Nephron (organoid): ENCODE measurements at regions not wholly inside any gene's neighbourhood (a gene's known extent, or its start where the extent isn't known, plus 50 kb on each side); places are given as distances from the start of the nearest gene placed in this dataset.
A peak's percentile ranks its signal among the peaks of the same experiment; 100 is the strongest.
"Not testable (repeated sequence)": the region's sequence is repeated elsewhere in the genome, so short reads cannot be mapped to it uniquely, and the experiment has no call there.

Experiments
- H3K27ac Mint-ChIP-seq, 3 experiments: 2 replicates each; pipeline ENCODE4 v1.8.0; 2020; ENCODE audit warnings: mixed read lengths in 3 of 3, mild to moderate bottlenecking in 2 of 3, moderate library complexity in 1 of 3
- H3K27me3 Mint-ChIP-seq: 2 replicates; pipeline ENCODE4 v1.8.0; 2021; ENCODE audit warnings: low read depth, mild to moderate bottlenecking, moderate library complexity, mixed read lengths
- H3K36me3 Mint-ChIP-seq: 2 replicates; pipeline ENCODE4 v1.8.0; 2020; ENCODE audit warnings: low read depth, mixed read lengths
- H3K4me1 Mint-ChIP-seq: 2 replicates; pipeline ENCODE4 v1.8.0; 2020; ENCODE audit warnings: mixed read lengths
- H3K4me3 Mint-ChIP-seq, 3 experiments: 2 replicates each; pipeline ENCODE4 v1.8.0; 2020; ENCODE audit warnings: mild to moderate bottlenecking in 3 of 3, mixed read lengths in 3 of 3, moderate library complexity in 2 of 3
- H3K9me3 Mint-ChIP-seq: 2 replicates; pipeline ENCODE4 v1.8.0; 2020; ENCODE audit warnings: mixed read lengths
- TF ChIP-seq, protein P1 (sequence below), 3 experiments: fragments of 200-600 bp; sonication (generic); IDR thresholded peaks; one replicate each; pipeline ENCODE4 v1.5.0; 2021; ENCODE audit warnings: antibody characterized with exemption in 3 of 3; ENCODE audit not compliant: unreplicated experiment in 3 of 3

DNA sequence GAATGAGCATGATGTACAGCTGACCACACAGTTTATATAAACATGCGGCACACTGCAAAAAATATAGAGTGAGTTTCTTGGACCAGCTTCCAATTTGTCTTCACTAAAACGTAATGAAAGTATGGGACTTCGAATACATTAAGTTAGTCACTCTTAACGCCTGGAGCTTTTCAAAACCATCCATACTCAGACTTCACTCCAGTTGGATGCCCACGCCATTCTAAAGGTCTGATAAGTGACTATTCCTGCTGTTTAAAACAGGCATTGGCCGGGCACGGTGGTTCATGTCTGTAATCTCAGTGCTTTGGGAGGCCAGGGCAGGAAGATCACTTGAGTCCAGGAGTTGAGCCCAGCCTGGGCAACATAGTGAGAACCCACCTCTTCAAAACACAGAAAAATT is 84.6 kb downstream of the MYL12B start:
- H3K27ac Mint-ChIP-seq = peak overlapping the region; percentile 13 to 89 (median 89)
- H3K9me3 Mint-ChIP-seq = no peaks in the 10 kb centered on the region
- TF ChIP-seq, protein P1, sequence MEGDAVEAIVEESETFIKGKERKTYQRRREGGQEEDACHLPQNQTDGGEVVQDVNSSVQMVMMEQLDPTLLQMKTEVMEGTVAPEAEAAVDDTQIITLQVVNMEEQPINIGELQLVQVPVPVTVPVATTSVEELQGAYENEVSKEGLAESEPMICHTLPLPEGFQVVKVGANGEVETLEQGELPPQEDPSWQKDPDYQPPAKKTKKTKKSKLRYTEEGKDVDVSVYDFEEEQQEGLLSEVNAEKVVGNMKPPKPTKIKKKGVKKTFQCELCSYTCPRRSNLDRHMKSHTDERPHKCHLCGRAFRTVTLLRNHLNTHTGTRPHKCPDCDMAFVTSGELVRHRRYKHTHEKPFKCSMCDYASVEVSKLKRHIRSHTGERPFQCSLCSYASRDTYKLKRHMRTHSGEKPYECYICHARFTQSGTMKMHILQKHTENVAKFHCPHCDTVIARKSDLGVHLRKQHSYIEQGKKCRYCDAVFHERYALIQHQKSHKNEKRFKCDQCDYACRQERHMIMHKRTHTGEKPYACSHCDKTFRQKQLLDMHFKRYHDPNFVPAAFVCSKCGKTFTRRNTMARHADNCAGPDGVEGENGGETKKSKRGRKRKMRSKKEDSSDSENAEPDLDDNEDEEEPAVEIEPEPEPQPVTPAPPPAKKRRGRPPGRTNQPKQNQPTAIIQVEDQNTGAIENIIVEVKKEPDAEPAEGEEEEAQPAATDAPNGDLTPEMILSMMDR (IDR thresholded peaks at IDR 0.05; ENCODE audit: unreplicated experiment in 3 of 3) = no peak
- peaks cover 6% of the 10 kb centered on the region for H3K36me3 Mint-ChIP-seq
- H3K4me1 Mint-ChIP-seq = peaks cover 19% of the 10 kb centered on the region
- no peak overlapping the region for H3K4me3 Mint-ChIP-seq
- H3K27me3 Mint-ChIP-seq = peaks cover 7% of the 10 kb centered on the region

DNA sequence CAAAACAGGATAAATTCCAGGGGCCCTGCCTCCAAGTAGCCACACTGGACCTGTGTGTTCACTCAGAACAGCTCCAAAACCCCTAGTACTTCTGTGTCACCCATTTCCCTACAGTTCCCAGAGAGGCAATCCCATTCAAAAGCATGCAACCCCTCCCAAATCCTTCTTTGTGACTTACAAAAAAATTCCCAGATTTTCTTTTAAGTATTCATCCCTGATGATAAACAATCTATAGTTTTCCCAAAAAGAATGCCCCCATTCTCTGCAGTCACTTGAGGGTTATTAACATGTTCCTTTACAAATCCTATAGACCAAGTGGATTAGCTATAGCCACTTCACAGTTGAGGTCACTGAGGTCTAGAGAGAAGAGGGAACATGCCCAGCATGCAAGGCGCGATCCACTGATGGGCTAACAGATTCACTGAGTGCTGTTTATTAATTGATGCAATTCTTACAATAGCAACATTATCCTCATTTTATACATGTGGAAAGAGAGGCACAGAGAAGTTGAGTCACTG is 85.4 kb downstream of the MYL12B start:
- Mint-ChIP-seq H3K36me3 (peaks cover 4% of the 10 kb centered on the region), H3K27ac (no peak overlapping the region), H3K4me3 (no peak overlapping the region), H3K9me3 (no peaks in the 10 kb centered on the region), H3K4me1 (peaks cover 19% of the 10 kb centered on the region), H3K27me3 (peaks cover 7% of the 10 kb centered on the region)
- TF ChIP-seq, protein P1 (IDR thresholded peaks at IDR 0.05; ENCODE audit: unreplicated experiment in 3 of 3) = no peak

DNA sequence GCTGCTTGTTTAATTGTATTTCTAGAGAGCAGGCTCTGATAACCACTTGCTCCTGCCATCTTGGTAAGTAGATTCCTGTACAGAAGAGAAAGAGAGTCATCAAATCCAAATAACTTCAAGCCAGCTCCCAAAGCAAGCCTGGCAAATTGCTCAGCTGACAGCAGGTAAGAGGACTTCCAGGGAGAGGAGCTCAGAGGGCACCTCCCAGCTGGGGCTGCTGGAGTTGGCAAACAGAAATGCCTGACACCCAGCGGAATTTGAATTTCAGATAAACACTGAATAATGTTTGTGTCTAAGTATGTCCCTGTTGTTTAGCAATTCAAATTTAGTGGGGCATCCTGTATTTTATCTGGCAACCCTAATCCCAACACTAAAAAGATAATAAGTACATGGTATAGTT is 86.2 kb downstream of the MYL12B start:
- Mint-ChIP-seq H3K9me3 (no peaks in the 10 kb centered on the region), H3K4me3 (no peak overlapping the region), H3K27ac (no peak overlapping the region), H3K36me3 (no peaks in the 10 kb centered on the region), H3K27me3 (peaks cover 7% of the 10 kb centered on the region), H3K4me1 (peaks cover 19% of the 10 kb centered on the region)
- TF ChIP-seq, protein P1 (IDR thresholded peaks at IDR 0.05; ENCODE audit: unreplicated experiment in 3 of 3) = no peak

DNA sequence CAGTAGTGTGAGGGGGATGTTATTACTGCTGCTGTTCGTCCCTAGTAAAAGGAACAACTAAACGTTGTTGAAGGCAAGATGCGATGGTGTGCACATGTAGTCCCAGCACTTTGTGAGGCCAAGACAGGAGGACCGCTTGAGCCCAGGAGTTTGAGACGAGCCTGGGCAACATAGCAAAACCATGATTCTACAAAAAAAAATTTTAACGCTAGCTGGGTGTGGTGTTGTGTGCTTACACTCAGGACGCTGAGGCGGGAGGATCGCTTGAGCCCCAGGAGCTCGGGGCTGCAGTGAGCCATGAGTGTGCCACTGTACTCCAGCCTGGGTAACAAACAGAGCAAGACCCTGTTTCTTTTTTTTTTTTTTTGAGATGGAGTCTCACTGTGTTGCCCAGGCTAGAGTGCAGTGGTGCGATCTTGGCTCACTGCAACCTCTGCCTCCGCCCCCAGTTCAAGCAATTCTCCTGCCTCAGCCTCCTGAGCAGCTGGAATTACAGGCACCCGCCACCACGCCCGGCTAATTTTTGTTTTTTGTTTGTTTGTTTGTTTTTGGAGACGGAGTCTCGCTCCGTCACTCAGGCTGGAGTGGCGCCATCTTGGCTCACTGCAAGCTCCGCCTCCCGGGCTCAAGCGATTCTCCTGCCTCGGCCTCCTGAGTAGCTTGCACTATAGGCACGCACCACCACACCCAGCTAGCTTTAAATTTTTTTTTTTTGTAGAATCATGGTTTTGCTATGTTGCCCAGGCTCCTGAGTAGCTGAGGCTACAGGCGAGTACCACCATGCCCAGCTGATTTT is 87.3 kb downstream of the MYL12B start:
- not testable (repeated sequence) for H3K27ac Mint-ChIP-seq, H3K27me3 Mint-ChIP-seq, H3K4me3 Mint-ChIP-seq, H3K36me3 Mint-ChIP-seq, H3K9me3 Mint-ChIP-seq
- H3K4me1 Mint-ChIP-seq = peaks cover 14% of the 10 kb centered on the region

DNA sequence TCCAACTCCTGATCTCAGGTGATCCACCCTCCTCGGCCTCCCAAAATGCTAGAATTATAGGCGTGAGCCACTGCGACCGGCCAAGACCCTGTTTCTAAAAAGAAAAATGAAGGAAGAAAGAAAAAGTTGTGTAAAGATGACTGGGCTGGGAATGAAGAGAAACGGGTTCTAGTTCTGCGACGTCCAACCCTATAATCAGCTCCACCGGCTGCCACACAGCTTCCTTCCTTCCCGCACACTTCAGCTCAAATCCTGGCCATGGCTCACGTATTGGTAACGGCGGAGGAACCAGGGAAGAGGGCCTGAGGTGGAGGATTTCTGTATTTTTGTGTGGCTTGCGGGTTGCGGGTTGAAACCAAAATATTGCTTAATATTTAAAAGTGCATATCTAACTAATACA is 88.1 kb downstream of the MYL12B start:
- H3K27ac Mint-ChIP-seq = no peak overlapping the region
- peaks cover 2% of the 10 kb centered on the region for H3K9me3 Mint-ChIP-seq
- no peak overlapping the region for H3K4me3 Mint-ChIP-seq
- TF ChIP-seq, protein P1 (IDR thresholded peaks at IDR 0.05; ENCODE audit: unreplicated experiment in 3 of 3) = no peak
- no peaks in the 10 kb centered on the region for H3K36me3 Mint-ChIP-seq
- H3K27me3 Mint-ChIP-seq = peaks cover 7% of the 10 kb centered on the region
- peaks cover 12% of the 10 kb centered on the region for H3K4me1 Mint-ChIP-seq

DNA sequence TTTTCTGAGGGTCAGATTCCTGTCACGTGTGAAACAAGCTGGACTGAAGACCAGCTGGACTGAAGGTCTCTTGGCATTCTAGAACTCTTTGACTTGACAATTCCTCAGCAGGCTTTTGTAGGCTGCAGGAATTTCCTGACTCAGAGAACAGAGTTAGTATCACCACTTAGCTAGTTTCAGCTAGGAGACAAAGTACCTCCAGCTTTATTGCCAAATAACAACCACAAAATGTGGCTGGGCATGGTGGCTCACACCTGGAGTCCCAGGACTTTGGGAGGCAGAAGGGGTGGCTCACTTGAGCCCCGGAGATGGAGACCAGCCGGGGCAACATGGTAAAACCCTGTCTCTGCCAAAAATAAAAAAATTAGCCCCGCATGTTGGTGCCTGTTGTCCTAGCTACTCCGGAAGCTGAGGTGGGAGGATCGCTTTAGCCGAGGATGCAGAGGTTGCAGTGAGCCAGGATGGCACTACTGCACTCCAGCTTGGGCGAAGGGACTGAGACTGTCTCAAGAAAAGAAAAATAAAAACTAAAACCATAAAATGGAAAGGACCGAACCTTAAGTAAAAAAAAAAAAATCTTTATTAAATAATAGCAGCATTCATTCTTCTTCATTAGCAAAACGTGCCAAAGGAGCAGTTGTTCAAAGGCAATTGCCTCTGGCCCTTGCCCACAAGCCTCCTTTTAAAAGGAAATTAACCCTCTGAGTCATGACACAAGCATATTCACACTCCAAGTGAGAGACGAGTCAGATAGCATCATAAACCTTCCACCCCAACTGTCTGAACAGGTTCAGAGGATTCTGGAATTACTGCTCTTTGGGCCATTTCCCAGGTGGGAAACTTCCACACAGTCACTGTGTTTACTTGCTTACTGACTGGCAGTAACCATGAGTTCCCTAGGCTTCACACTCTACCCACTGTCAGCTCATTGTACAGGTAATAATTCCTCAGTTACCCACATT is 88.9 kb downstream of the MYL12B start:
- peaks cover 2% of the 10 kb centered on the region for H3K9me3 Mint-ChIP-seq
- no peak overlapping the region for H3K4me3 Mint-ChIP-seq
- H3K4me1 Mint-ChIP-seq = peaks cover 6% of the 10 kb centered on the region
- peaks cover 7% of the 10 kb centered on the region for H3K27me3 Mint-ChIP-seq
- H3K36me3 Mint-ChIP-seq = no peaks in the 10 kb centered on the region
- H3K27ac Mint-ChIP-seq = no peak overlapping the region
- TF ChIP-seq, protein P1 (IDR thresholded peaks at IDR 0.05; ENCODE audit: unreplicated experiment in 3 of 3) = no peak
